ENCODE measurements at regions not wholly inside any gene's neighbourhood (a gene's known extent, or its start where the extent isn't known, plus 50 kb on each side); places are given as distances from the start of the nearest gene placed in this dataset.
A peak's percentile ranks its signal among the peaks of the same experiment; 100 is the strongest.
"Not testable (repeated sequence)": the region's sequence is repeated elsewhere in the genome, so short reads cannot be mapped to it uniquely, and the experiment has no call there.

DNA sequence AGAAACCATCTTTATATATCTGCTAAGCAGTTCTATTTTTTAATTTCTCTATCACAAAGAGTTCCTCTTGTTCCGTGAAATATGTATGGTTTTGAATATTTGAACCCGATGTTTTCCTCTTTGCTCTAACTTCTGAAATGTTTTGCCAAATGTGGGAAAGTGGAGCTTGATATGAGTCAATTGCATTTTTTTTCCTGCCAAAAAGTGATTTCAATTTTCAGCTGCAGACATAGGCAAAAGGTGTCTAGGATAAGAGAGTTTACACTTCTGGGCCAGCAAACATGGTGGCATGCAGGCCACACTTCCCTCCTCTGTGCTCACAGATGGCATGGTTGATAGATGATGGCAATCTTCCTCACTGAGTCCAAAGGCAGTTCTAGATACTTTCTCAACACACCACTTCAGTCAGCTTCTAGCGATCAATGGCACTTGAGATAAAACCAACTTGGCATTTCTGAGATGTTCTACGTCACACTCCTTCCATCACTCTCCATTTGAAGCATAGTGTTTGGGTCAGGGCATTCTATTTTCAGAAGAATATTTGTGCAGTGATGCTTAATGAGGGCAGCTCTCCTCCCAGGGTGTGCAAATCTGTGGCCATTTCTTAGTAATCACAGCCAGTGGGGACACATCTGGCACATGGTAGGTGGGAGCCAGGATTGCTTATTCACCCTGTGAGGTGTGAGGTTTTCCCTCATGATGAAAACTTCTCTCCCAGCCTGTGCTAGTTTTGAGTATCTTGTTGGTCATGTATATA is 54.4 kb upstream of the SCAF4 start:
- H3K27ac ChIP-seq (ENCODE audit: low read depth in 1 of 2, low read length in 2 of 2) = no peak overlapping the region
- H3K4me3 ChIP-seq (ENCODE audit: low read length) = no peak overlapping the region
- peak; percentile 25 for TF ChIP-seq CTCF (IDR thresholded peaks at IDR 0.05)
- DNase-seq (no peak), ATAC-seq (ENCODE audit: poor library complexity) (no peak)
- Mint-ChIP-seq H3K36me3 (ENCODE audit: low read depth) (no peaks in the 10 kb centered on the region), H3K27me3 (peaks cover 14% of the 10 kb centered on the region), H3K4me3 (no peak overlapping the region), H3K9me3 (no peaks in the 10 kb centered on the region), H3K4me1 (ENCODE audit: low read depth) (peaks cover 12% of the 10 kb centered on the region), H3K27ac (no peak overlapping the region)
- intact Hi-C loops (cut with DNase I, micrococcal nuclease) = loop anchor here in 1 of 2 experiments (5.0 kb wide), 1 partner anchor 811 kb away; no protein-coding TSS in a partner anchor
- H3K9me3 ChIP-seq (ENCODE audit: control insufficient read depth in 1 of 2, insufficient read depth in 1 of 2, low read length in 2 of 2) = no peaks in the 10 kb centered on the region
- H3K4me1 ChIP-seq (ENCODE audit: insufficient read depth, low read length) = no peaks in the 10 kb centered on the region
- H3K27me3 ChIP-seq (ENCODE audit: control insufficient read depth in 1 of 2, insufficient read depth in 2 of 2, low read length in 2 of 2) = no peaks in the 10 kb centered on the region
- ChIA-PET POLR2A (no interaction called here), CTCF (interaction anchor here (0.7 to 1.2 kb wide), 3 partner anchors 14 to 813 kb away, joined by 3 read pairs; no protein-coding TSS in a partner anchor)
- no peaks in the 10 kb centered on the region for H3K36me3 ChIP-seq (ENCODE audit: insufficient read depth, low read length)

DNA sequence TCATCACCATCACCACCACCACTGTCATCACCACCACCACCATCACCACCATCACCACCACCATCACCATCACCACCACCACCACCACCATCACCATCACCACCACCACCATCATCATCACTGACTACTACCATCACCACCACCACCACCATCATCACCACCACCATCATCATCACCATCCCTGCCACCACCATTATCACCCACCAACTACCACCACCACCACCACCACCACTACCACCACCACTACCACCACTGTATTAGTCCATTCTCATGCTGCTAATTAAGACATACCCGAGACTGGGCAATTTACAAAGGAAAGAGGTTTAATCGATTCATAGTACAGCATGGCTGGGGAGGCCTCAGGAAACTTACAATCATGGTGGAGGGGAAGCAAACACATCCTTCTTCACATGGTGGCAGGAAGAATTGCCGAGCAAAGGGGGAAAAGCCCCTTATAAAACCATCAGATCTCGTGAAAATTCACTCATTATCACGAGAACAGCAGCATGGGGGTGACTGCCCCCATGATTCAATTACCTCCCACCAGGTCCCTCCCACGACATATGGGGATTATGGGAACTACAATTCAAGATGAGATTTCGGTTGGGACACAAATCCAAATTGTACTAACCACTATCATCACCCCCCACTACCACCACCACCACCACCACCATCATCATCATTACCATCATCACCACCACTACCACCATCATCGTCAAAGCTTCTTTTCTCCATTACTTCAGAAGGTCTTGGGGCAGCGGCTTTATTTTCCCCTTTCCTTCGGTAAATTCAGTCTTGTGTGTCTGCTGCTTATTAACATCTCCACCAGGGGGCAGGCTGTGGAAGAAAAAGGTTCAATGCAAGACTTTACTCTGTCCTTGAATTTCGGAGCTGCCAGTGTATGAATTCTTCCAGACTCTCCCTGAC is 53.6 kb upstream of the SCAF4 start:
- CTCF ChIA-PET = interaction anchor here (0.7 to 1.2 kb wide), 3 partner anchors 13 to 814 kb away, joined by 3 read pairs; no protein-coding TSS in a partner anchor
- H3K36me3 Mint-ChIP-seq (ENCODE audit: low read depth); H3K27me3 ChIP-seq (ENCODE audit: control insufficient read depth in 1 of 2, insufficient read depth in 2 of 2, low read length in 2 of 2); H3K4me1 ChIP-seq (ENCODE audit: insufficient read depth, low read length); H3K4me3 Mint-ChIP-seq; H3K4me3 ChIP-seq (ENCODE audit: low read length); H3K27ac Mint-ChIP-seq; H3K27ac ChIP-seq (ENCODE audit: low read depth in 1 of 2, low read length in 2 of 2); H3K9me3 ChIP-seq (ENCODE audit: control insufficient read depth in 1 of 2, insufficient read depth in 1 of 2, low read length in 2 of 2); H3K9me3 Mint-ChIP-seq; POLR2A ChIA-PET; ATAC-seq (ENCODE audit: poor library complexity); H3K36me3 ChIP-seq (ENCODE audit: insufficient read depth, low read length): not testable (repeated sequence)
- TF ChIP-seq CTCF (IDR thresholded peaks at IDR 0.05) = peak; percentile 69
- peak in 13 of 14 experiments; percentile 5 to 63 (median 27) for DNase-seq
- H3K27me3 Mint-ChIP-seq = peaks cover 14% of the 10 kb centered on the region
- H3K4me1 Mint-ChIP-seq (ENCODE audit: low read depth) = peaks cover 12% of the 10 kb centered on the region
- intact Hi-C loops (cut with DNase I, micrococcal nuclease) = loop anchor here in 1 of 2 experiments (5.0 kb wide), 1 partner anchor 812 kb away; no protein-coding TSS in a partner anchor

DNA sequence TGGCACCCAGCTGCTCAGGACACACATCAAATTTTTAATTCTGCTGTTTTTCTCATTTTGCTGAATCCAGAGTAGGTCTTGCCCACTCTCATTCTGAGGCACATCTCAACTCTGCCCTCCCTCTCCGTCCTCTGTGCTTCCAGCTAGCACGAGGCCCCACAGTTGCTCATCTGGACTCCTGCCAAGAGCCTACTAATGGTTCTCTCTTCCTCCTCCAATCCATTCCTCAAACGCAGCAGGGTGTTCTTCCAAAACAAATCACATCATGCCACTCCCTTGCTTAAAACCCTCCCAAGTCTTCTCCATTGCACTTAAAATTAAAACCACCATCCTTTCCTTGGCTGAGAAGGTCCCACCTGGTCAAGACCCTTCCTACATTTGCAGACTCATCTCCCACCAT is 49.8 kb upstream of the SCAF4 start:
- CTCF ChIA-PET = no interaction called here
- Histone ChIP-seq H3K36me3 (ENCODE audit: insufficient read depth, low read length) (no peaks in the 10 kb centered on the region), H3K27ac (ENCODE audit: low read depth in 1 of 2, low read length in 2 of 2) (no peak overlapping the region), H3K4me3 (ENCODE audit: low read length) (no peak overlapping the region), H3K27me3 (ENCODE audit: control insufficient read depth in 1 of 2, insufficient read depth in 2 of 2, low read length in 2 of 2) (no peaks in the 10 kb centered on the region), H3K9me3 (ENCODE audit: control insufficient read depth in 1 of 2, insufficient read depth in 1 of 2, low read length in 2 of 2) (no peaks in the 10 kb centered on the region), H3K4me1 (ENCODE audit: insufficient read depth, low read length) (no peaks in the 10 kb centered on the region)
- DNase-seq = peak in 2 of 14 experiments; percentile 8 to 27
- H3K4me3 Mint-ChIP-seq = no peak overlapping the region
- POLR2A ChIA-PET = no interaction called here
- H3K4me1 Mint-ChIP-seq (ENCODE audit: low read depth) = peaks cover 12% of the 10 kb centered on the region
- ATAC-seq (ENCODE audit: poor library complexity) = no peak
- intact Hi-C loops (cut with DNase I, micrococcal nuclease) = no loop called here
- no peak for TF ChIP-seq CTCF (IDR thresholded peaks at IDR 0.05)
- H3K27ac Mint-ChIP-seq = no peak overlapping the region
- no peaks in the 10 kb centered on the region for H3K36me3 Mint-ChIP-seq (ENCODE audit: low read depth)
- no peaks in the 10 kb centered on the region for H3K9me3 Mint-ChIP-seq
- H3K27me3 Mint-ChIP-seq = peaks cover 14% of the 10 kb centered on the region

Measured in CD4-positive, alpha-beta T cell (primary cell).